Body of pancreas (tissue), 4 donors: ENCODE measurements at regions not wholly inside any gene's neighbourhood (a gene's known extent, or its start where the extent isn't known, plus 50 kb on each side); places are given as distances from the start of the nearest gene placed in this dataset.

ENCODE experiments used
- POLR2A ChIP-seq, 3 donors: fragments of 450-650 bp; IDR thresholded peaks; one replicate each; pipeline ENCODE4 v1.6.1; 2016; ENCODE audit warnings: antibody characterized with exemption in 3 of 3, mild to moderate bottlenecking in 2 of 3
- TF ChIP-seq, protein P1 (sequence below), 7 experiments: fragments of 450-650 bp in 4 of 7; fragments of 200-600 bp in 3 of 7; sonication (generic) in 3 of 7; IDR thresholded peaks; one replicate each; pipeline ENCODE4 v1.5.1; 2016 to 2019; ENCODE audit warnings: antibody characterized with exemption in 7 of 7

DNA sequence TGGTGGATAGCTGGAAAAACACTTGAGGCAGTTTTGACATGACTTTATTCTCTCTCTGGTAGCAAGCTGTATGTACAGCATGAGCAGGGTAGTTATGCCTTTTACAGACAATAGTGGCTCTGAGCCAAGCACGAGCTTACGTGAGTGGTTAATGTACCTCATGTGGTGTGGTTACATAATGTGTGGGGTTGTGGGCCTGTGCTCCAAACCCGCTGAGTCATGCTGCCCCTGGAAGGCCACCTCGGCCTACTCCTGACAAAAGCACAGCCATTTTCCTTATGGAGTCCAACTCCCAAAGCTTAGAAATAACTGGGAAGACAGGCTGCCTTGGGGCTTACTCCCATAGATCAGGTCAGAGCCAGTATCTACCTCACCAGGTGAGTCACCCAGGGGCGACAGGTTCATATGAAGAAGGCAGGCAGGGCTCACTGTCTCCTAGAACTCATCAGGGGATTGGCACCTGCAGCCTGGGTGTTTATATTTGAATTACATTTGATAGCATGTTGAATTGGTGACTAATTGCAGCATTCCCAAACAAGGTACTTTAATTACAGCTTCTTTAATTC is 404.5 kb downstream of the ADRA2A start:
- TF ChIP-seq, protein P1, sequence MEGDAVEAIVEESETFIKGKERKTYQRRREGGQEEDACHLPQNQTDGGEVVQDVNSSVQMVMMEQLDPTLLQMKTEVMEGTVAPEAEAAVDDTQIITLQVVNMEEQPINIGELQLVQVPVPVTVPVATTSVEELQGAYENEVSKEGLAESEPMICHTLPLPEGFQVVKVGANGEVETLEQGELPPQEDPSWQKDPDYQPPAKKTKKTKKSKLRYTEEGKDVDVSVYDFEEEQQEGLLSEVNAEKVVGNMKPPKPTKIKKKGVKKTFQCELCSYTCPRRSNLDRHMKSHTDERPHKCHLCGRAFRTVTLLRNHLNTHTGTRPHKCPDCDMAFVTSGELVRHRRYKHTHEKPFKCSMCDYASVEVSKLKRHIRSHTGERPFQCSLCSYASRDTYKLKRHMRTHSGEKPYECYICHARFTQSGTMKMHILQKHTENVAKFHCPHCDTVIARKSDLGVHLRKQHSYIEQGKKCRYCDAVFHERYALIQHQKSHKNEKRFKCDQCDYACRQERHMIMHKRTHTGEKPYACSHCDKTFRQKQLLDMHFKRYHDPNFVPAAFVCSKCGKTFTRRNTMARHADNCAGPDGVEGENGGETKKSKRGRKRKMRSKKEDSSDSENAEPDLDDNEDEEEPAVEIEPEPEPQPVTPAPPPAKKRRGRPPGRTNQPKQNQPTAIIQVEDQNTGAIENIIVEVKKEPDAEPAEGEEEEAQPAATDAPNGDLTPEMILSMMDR (IDR thresholded peaks at IDR 0.05) = no peak
- no peak for TF ChIP-seq POLR2A (IDR thresholded peaks at IDR 0.05)
